ENCODE measurements at regions not wholly inside any gene's neighbourhood (a gene's known extent, or its start where the extent isn't known, plus 50 kb on each side); places are given as distances from the start of the nearest gene placed in this dataset.

- TF ChIP-seq, protein P1, sequence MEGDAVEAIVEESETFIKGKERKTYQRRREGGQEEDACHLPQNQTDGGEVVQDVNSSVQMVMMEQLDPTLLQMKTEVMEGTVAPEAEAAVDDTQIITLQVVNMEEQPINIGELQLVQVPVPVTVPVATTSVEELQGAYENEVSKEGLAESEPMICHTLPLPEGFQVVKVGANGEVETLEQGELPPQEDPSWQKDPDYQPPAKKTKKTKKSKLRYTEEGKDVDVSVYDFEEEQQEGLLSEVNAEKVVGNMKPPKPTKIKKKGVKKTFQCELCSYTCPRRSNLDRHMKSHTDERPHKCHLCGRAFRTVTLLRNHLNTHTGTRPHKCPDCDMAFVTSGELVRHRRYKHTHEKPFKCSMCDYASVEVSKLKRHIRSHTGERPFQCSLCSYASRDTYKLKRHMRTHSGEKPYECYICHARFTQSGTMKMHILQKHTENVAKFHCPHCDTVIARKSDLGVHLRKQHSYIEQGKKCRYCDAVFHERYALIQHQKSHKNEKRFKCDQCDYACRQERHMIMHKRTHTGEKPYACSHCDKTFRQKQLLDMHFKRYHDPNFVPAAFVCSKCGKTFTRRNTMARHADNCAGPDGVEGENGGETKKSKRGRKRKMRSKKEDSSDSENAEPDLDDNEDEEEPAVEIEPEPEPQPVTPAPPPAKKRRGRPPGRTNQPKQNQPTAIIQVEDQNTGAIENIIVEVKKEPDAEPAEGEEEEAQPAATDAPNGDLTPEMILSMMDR (optimal IDR thresholded peaks at IDR 0.05 in 1 of 3, IDR thresholded peaks at IDR 0.05 in 1 of 3, conservative IDR thresholded peaks at IDR 0.05 in 1 of 3; ENCODE audit: extremely low read depth in 1 of 3, insufficient read depth in 2 of 3, low read length in 3 of 3): no peak
- no peak for TF ChIP-seq EZH2 (IDR thresholded peaks at IDR 0.05; ENCODE audit: low read length)
Observed at GRCh38 chr15:29560896-29561295, 261.4 kb downstream of the TJP1 start.
